Hematopoietic multipotent progenitor cell treated with erythropoietin and hydrocortisone succinate and interleukin-3 and kit ligand, for 6 days (in vitro differentiated cells): ENCODE measurements at regions not wholly inside any gene's neighbourhood (a gene's known extent, or its start where the extent isn't known, plus 50 kb on each side); places are given as distances from the start of the nearest gene placed in this dataset.

Source experiments
- DNase-seq: peaks from one replicate; pipeline ENCODE4 v3.0.0-alpha.2; 2015

DNA sequence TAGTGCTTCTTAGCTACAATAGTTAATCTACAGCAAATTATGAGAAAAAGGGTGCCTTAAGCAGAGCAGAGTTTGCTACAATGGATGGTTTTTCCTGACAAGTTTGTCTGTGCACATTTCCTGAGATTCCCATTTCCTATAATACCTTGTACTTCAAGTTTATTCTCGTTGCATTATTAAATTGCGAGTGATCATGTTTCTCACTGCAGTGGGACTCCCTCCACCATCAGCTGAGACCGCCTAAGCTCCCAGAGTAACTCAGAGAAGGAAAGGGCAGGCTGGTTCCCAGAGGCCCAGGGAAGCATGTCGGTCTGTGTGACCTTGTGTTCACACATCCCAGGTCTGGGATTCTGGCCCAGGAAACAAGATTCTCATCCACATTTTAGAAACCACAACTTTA is 162.1 kb downstream of the ARL4C start:
- DNase-seq = no peak

GRCh38 chr2:234334151-234334550 is 162.7 kb downstream of the ARL4C start:
- no peak for DNase-seq

DNA sequence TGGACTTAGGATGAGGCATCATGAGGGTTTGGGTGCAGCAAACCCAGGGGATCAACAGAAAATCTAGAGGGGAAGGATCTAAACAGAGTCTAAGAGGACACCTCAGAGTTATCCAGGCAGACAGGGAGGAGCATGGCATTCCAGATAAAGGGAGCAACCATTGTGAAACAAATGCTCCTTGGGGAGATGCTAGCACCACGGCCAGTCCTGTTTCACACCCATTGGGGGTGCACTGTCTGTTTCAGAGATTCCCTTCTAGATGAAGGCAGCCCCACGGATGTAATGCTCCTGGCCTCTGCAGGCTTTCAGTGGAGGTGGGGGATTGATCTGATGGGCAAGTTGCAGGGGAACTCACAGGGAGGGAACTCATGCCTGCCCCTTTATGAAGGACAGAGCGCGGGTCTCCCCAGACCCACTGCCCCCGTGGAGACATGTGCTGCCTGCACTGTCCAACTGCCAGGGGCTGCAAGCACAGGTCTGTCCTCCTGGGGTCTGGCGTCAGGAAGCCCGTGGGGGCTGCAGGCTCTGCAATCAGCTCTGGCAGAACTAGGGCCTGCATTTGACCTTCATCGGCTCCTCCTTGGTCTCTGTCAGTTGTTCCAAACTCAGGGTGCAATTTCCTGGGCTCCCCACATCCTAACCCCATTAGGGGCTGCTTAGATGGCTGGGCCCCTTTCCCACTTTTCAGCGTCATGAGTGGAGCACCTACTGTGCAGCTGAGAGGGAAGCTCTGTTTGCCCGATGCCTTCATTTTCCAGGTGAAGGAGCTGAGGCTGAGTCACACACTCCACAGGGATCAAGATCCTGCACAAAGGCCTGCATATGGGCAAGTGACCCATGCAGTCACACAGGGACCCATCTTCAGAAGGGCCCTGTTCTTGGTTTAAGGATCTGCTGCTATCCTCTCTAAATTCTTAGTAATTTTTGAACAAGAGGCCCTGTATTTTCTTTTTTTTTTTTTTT is 163.4 kb downstream of the ARL4C start:
- DNase-seq = no peak

DNA sequence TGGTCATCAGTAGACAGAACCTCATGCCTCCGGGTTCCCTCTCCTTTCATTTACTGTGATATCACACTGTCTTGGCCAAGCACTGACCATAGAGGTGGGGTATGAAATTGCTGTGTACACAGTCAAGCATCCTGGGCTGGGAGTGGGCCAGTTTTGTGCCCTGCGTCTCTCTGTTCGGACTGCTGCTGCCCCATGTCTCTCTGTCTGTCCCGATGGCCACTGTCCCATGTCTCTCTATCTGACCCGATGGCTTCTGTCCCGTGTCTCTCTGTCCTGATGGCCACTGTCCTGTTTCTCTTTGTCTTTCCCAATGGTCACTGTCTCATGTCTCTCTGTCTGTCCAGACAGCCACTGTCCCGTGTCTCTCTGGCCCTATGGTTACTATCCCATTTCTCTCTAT is 164.9 kb downstream of the ARL4C start:
- no peak for DNase-seq

DNA sequence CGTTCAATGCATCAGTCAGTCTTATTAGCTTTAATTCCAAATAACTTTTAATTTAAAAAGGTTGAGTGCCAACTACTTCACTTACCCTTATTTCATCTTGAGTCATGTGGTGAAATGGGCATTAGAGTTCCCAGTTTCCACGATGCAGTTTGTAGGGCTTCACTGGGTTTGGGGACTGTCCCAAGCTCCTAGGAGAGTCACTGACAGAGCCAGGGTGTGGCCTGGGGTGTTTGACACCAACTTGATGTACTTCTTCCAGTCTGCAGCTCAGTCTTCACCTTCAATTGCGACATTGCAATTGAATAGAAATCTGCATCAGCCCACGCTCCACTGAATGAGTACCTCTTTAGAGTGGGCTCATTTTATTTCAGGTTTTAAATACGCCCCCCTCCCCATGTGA is 165.3 kb downstream of the ARL4C start:
- no peak for DNase-seq

GRCh38 chr2:234330902-234331301 is 166.0 kb downstream of the ARL4C start:
- DNase-seq = no peak

DNA sequence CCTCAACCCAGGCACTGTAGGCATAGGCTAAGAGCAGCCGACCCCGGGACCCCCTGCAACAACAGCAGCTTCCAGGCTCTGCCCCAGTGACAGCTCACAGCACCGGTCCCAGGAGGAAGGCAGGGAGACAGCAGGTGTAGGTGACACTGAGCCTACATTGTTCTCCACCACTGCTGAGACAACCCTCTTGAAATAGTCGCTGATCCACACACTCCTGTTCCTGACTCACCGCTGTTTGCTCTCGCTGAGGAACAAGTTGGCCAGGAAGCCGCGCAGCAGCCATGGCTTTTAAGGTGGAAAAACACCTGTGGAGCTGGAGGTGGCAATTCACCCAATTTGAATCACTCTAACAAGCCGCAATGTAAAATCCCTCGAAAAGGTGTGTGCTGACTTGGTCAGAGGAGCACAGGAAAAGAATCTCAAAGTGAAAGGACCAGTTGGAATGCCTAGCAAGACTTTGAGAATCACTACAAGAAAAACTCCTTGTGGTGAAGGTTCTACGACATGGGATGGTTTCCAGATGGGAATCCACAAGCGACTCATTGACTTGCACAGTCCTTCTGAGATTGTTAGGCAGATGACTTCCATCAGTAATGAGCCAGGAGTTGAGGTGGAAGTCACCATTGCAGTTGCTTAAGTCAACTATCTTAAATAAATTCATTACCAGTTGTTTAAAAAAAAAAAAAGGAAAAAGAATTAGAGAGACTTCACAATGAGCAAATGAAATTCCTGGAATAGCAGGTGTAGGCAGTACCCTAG is 167.5 kb downstream of the ARL4C start:
- DNase-seq = no peak

- DNase-seq = no peak
Measured at GRCh38 chr2:234328444-234328990, 168.4 kb downstream of the ARL4C start.

DNA sequence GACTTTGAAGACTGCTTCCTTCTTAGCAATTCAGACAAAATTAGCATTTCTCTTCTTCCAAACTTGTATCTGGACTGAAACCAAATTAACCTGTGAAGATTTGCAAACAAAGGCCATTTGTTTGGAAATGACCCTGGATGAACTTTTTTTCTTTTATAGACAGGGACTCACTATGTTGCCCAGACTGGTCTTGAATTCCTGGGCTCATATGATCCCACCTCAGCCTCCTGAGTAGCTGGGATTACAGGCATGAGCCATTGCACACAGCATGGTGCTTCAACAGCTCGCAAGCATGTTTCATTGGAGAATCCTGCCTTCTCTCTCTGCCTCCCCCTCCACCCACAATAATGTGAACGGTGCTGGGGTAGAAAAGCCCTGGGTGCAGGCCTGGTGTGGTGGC is 170.2 kb downstream of the ARL4C start:
- no peak for DNase-seq

DNA sequence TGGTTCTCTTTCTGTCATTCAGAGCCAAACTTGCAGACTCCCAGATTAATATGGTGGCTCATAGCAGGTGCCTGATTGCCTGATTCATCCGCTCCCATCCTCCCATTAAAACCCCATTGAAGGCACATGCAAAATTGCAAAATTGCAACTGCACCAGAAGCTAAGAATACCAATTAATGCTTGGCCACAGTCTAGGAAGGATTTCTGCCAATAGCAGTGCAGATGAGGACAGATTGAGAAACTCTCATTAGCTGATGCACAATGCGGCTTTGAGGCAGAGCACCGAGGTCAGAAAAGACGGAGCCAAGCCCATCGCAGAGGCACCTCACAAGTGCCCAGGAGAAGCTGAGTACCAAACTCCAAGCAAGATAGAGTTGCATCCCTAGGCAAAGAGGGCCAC is 172.8 kb downstream of the ARL4C start:
- DNase-seq = no peak

- no peak for DNase-seq
Measured at GRCh38 chr2:234322766-234323465, 174.0 kb downstream of the ARL4C start.

GRCh38 chr2:234320066-234320465 is 176.8 kb downstream of the ARL4C start:
- DNase-seq = no peak

GRCh38 chr2:234318361-234318760 is 178.5 kb downstream of the ARL4C start:
- no peak for DNase-seq

GRCh38 chr2:234313558-234313957 is 183.3 kb downstream of the ARL4C start:
- DNase-seq = no peak

- no peak for DNase-seq
Measured at GRCh38 chr2:234310166-234310565, 186.7 kb downstream of the ARL4C start.

DNA sequence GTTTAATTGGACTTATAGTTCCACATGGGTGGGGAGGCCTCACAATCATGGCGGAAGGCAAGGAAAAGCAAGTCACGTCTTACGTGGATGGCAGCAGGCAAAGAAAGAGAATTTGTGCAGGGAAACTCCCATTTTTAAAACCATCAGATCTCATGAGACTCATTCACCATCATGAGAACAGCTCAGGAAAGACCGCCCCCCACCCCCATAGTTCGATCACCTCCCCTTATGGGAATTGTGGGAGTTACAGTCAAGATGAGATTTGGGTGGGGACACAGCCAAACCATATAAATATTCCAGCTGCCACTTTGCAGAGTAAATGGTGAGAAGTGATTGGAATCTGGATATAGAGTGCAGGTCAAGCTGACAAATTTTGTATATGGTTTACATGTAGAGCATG is 187.4 kb downstream of the ARL4C start:
- no peak for DNase-seq

GRCh38 chr2:234308813-234309195 is 188.1 kb downstream of the ARL4C start:
- DNase-seq = peak; percentile 21

DNA sequence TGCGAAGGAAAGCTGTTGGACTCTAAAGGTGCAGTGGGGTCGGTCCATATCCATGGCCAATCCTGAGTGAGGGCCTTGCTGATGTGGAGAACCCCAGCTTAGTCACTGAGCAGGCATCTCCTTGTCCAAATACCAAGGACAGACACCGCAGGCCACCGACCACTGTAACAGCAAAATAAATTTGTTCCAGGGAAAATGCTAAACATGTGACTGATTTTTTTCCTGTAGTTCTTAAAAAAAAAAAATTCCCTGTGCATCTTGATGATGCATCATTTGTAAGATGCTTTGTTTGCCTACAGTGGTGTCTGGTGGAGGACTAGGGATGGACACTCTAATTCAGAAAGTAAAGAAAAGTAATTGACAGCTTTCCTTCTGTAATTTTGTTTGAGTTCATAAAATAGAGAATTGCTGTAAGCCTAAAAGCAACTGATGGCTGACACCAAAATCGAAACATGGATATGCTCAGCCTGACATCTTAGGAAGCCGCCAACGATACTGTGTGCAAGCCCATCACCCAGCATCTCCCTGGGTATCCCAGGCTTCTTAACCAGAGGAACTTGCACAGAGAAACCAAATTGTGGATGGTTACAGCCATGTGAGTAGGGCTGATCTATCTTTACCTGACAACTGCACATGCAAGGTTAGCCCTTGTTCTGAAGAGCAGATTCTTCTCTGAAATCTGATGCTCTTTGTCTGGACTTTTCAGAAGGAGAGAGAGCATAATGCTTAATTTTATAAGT is 188.6 kb downstream of the ARL4C start:
- DNase-seq = no peak

- DNase-seq = no peak
Measured at GRCh38 chr2:234307322-234307961, 189.4 kb downstream of the ARL4C start.

DNA sequence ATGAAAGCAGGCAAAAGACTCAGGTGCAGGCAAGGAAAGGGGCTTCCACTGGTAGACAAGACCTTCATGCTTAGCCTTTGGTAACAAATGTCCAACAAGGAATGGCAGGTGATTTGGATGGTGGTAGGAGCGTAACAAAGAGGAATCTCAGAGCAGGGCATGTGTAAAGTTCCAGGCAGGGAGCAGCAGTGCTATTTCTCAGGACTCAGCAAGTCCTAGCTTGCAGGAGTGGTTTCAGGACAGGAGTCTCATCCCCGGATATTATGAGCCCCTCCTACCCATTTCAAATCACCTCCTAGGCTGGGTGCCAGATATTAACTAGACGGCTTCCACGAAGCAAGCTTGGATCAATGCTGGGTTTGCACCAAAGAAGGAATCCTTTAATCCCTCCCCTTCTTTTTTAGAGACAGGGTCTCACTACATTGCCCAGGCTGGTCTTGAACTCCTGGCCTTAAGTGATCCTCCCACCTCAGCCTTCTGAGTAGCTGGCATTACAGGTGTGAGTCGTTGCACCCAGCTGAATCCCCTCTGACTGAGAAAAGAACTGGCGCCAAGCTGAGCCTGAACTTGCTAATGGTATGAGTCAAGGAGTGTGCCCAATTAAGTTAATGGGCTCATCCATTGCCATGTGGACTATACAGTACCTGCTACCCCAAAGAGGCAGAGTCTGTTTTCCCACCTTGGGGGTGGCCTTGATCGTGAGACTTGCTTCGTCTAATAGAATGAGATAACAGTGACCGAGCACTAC is 190.3 kb downstream of the ARL4C start:
- no peak for DNase-seq

- no peak for DNase-seq
Measured at GRCh38 chr2:234305846-234306245, 191.0 kb downstream of the ARL4C start.
